SU-DHL-6 (cell line): ENCODE measurements at regions not wholly inside any gene's neighbourhood (a gene's known extent, or its start where the extent isn't known, plus 50 kb on each side); places are given as distances from the start of the nearest gene placed in this dataset.

ENCODE experiments used
- H2AFZ ChIP-seq: fragments of 200-600 bp; sonication (generic); 2 replicates; pipeline ENCODE4 v1.6.1; 2014; ENCODE audit warnings: low read depth, mild to moderate bottlenecking, moderate library complexity, mixed read lengths, antibody characterized with exemption, low read length; ENCODE audit not compliant: severe bottlenecking
- H3F3A ChIP-seq: fragments of 200-600 bp; shearing (Covaris generic); 2 replicates; pipeline ENCODE4 v1.6.0; 2016; ENCODE audit warnings: antibody characterized with exemption, mild to moderate bottlenecking; ENCODE audit not compliant: insufficient read depth
- H3K27ac ChIP-seq: fragments of 200-600 bp; sonication (generic); 2 replicates; pipeline ENCODE4 v1.5.1; 2016; ENCODE audit warnings: low read depth, mild to moderate bottlenecking, low read length, moderate library complexity, mixed read lengths
- H3K27me3 ChIP-seq: fragments of 200-600 bp; sonication (generic), shearing (Covaris generic); 2 replicates; pipeline ENCODE4 v1.6.0; 2014; ENCODE audit warnings: mild to moderate bottlenecking, low read length
- H3K36me3 ChIP-seq: fragments of 200-600 bp; sonication (generic); 2 replicates; pipeline ENCODE4 v1.6.1; 2014; ENCODE audit warnings: mild to moderate bottlenecking, low read length, mixed read lengths
- H3K4me2 ChIP-seq: fragments of 300-600, 200-600 bp; shearing (Covaris generic), sonication (generic); 2 replicates; pipeline ENCODE4 v1.6.0; 2014; ENCODE audit warnings: low read length, low read depth, mild to moderate bottlenecking; ENCODE audit not compliant: poor library complexity, severe bottlenecking
- H3K4me3 ChIP-seq: fragments of 200-600 bp; sonication (generic); 2 replicates; pipeline ENCODE4 v1.5.1; 2014; ENCODE audit warnings: antibody characterized with exemption, low read length, mild to moderate bottlenecking, mixed read lengths; ENCODE audit not compliant: insufficient read depth, poor library complexity, severe bottlenecking
- H3K79me2 ChIP-seq: fragments of 200-600 bp; sonication (generic); 2 replicates; pipeline ENCODE4 v1.6.1; 2014; ENCODE audit warnings: mild to moderate bottlenecking, low read length, moderate library complexity; ENCODE audit not compliant: insufficient read depth
- H3K9ac ChIP-seq: fragments of 200-600 bp; sonication (generic); 2 replicates; pipeline ENCODE4 v1.7.0; 2014; ENCODE audit warnings: mild to moderate bottlenecking, low read length
- H3K9me2 ChIP-seq: fragments of 200-600 bp; sonication (generic); replicated peaks from 2 replicates; pipeline ENCODE4 v1.6.1; 2014; ENCODE audit warnings: low read length; ENCODE audit not compliant: insufficient read depth
- H3K9me3 ChIP-seq: fragments of 200-600 bp; sonication (generic); 2 replicates; pipeline ENCODE4 v1.6.1; 2014; ENCODE audit warnings: low read length, mixed read lengths; ENCODE audit not compliant: insufficient read depth
- H4K20me1 ChIP-seq: fragments of 200-600 bp; sonication (generic); 2 replicates; pipeline ENCODE4 v1.6.1; 2014; ENCODE audit warnings: low read depth, mild to moderate bottlenecking, antibody characterized with exemption, low read length, moderate library complexity, mixed read lengths
- CTCF ChIP-seq: fragments of 200-600 bp; sonication (generic); IDR thresholded peaks from one replicate; pipeline ENCODE4 v1.5.1; 2017; ENCODE audit warnings: antibody characterized with exemption, mild to moderate bottlenecking, low read length, moderate library complexity; ENCODE audit not compliant: insufficient read depth, poor library complexity, severe bottlenecking
- EZH2phosphoT487 ChIP-seq: fragments of 200-600 bp; sonication (generic), shearing (Covaris generic); conservative IDR thresholded peaks from 2 replicates; pipeline ENCODE4 v1.6.1; 2018; ENCODE audit warnings: mild to moderate bottlenecking, antibody characterized with exemption, low read length, moderate library complexity, mixed read lengths

DNA sequence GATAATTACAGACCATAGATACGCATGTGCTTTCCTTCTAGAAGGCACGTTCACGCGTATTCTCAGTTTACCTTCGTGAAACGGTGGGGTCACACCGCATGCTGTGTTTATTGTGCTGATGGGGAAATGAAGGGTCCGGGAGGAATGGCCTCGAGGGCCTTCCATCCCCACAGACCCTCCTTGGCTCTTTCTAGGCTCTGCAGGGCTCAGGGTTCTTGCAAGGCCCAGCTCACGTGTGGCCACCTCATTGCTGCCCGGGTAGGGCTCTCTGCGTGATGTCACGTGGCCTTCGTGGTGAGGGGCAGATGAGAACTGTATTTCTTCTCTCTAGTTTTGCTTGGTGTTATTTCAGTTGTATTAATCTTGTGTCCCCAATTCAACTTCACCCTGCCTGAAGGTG, 133.5 kb upstream of the ALKAL2 start:
- Histone ChIP-seq H3K9ac (no peak overlapping the region), H3K79me2 (no peaks in the 10 kb centered on the region)
- TF ChIP-seq CTCF (no peak), EZH2phosphoT487 (no peak)

DNA sequence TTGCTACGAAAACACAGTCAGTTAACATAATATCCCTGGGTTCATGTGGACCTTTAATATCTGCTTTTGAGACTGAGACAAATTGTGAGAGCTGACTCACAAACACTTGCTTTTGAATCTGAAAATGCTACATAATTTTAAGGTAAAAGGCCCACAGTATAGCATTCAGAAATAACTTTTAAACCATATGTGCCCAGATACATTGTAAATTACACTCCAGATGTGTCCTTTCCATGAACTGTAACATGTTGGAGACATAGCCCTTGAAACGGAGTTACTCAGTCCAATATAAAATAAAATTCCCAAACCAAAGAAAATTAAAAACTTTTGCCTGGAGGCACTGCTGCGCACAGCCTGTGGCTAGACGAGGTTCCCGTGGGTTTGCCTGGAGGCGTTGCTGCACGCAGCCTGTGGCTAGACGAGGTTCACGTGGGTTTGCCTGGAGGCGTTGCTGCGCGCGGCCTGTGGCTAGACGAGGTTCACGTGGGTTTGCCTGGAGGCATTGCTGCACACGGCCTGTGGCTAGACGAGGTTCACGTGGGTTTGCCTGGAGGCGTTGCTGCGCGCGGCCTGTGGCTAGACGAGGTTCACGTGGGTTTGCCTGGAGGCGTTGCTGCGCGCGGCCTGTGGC, 131.9 kb upstream of the ALKAL2 start:
- Histone ChIP-seq H4K20me1 (no peaks in the 10 kb centered on the region), H3K4me2 (no peak overlapping the region), H3K27ac (no peak overlapping the region), H3K9ac (no peak overlapping the region), H3K27me3 (no peaks in the 10 kb centered on the region), H3K36me3 (no peaks in the 10 kb centered on the region), H3K9me3 (no peaks in the 10 kb centered on the region), H2AFZ (no peak overlapping the region), H3K9me2 (no peaks in the 10 kb centered on the region), H3K79me2 (no peaks in the 10 kb centered on the region), H3F3A (no peaks in the 10 kb centered on the region), H3K4me3 (no peak overlapping the region)
- TF ChIP-seq CTCF (no peak), EZH2phosphoT487 (no peak)

More for the DNA sequence above, 133.5 kb upstream of the ALKAL2 start:
- Histone ChIP-seq H3K27ac (no peak overlapping the region), H3F3A (no peaks in the 10 kb centered on the region), H2AFZ (no peak overlapping the region), H3K4me3 (no peak overlapping the region), H3K27me3 (no peaks in the 10 kb centered on the region), H3K36me3 (no peaks in the 10 kb centered on the region), H4K20me1 (no peaks in the 10 kb centered on the region), H3K9me3 (no peaks in the 10 kb centered on the region), H3K4me2 (no peak overlapping the region), H3K9me2 (no peaks in the 10 kb centered on the region)

DNA sequence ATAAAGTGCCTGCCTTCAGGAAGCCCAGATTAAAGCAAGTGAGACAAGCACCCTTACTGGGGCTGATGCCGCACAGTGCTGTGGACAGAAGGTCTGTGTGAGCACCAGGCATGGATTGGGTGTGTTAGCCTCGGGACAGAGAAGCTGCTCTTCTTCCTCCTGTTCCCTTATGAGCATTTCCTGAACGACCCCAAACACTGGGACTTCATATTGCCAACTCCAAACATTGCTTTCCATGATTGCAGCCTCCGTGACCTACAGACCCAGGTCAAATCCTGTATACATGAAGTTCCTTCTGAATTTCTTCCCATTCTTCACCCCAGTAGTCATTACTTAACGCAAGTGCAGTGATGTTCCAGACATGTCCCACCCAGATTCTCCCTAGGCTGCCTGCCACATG, 129.8 kb upstream of the ALKAL2 start:
- Histone ChIP-seq H3K9me3 (no peaks in the 10 kb centered on the region), H3F3A (no peaks in the 10 kb centered on the region), H3K27ac (no peak overlapping the region), H4K20me1 (no peaks in the 10 kb centered on the region), H3K36me3 (no peaks in the 10 kb centered on the region), H3K9me2 (no peaks in the 10 kb centered on the region), H3K4me3 (no peak overlapping the region), H3K27me3 (0 out of 2 replicates have a peak, but pooled peaks cover 4% of the 10 kb centered on the region), H2AFZ (no peak overlapping the region), H3K79me2 (no peaks in the 10 kb centered on the region), H3K4me2 (no peak overlapping the region), H3K9ac (no peak overlapping the region)
- no peak for TF ChIP-seq EZH2phosphoT487
- TF ChIP-seq CTCF = no peak
